Cerebellar nuclear complex (tissue), 1 donor: ENCODE measurements at regions not wholly inside any gene's neighbourhood (a gene's known extent, or its start where the extent isn't known, plus 50 kb on each side); places are given as distances from the start of the nearest gene placed in this dataset.

Experiments used
- DNase-seq, 2 experiments: peaks; one replicate each; lab custom pipeline; 2025; lab: John Stamatoyannopoulos, UW

GRCh38 chr20:60064554-60065196, 106.5 kb downstream of the CDH26 start:
- DNase-seq: no peak

- no peak for DNase-seq
Observed at GRCh38 chr20:60065741-60066437, 107.7 kb downstream of the CDH26 start.

GRCh38 chr20:60066438-60066823, 108.2 kb downstream of the CDH26 start:
- no peak for DNase-seq

- no peak for DNase-seq
Observed at GRCh38 chr20:60068509-60068908, 110.3 kb downstream of the CDH26 start.

GRCh38 chr20:60069656-60070055, 111.4 kb downstream of the CDH26 start:
- no peak for DNase-seq

GRCh38 chr20:60070791-60071190, 112.6 kb downstream of the CDH26 start:
- DNase-seq: no peak

GRCh38 chr20:60071965-60072364, 113.7 kb downstream of the CDH26 start:
- DNase-seq: no peak

- no peak for DNase-seq
Observed at GRCh38 chr20:60073086-60073485, 114.9 kb downstream of the CDH26 start.

- DNase-seq: no peak
Observed at GRCh38 chr20:60073504-60073903, 115.3 kb downstream of the CDH26 start.

- DNase-seq: no peak
Observed at GRCh38 chr20:60074276-60074675, 116.1 kb downstream of the CDH26 start.

GRCh38 chr20:60078351-60079250, 120.4 kb downstream of the CDH26 start:
- no peak for DNase-seq

- no peak for DNase-seq
Observed at GRCh38 chr20:60080401-60080800, 122.2 kb downstream of the CDH26 start.

GRCh38 chr20:60085551-60086132, 127.4 kb downstream of the CDH26 start:
- DNase-seq: no peak

GRCh38 chr20:60086821-60087562, 128.8 kb downstream of the CDH26 start:
- no peak for DNase-seq

- no peak for DNase-seq
Observed at GRCh38 chr20:60087563-60088105, 129.4 kb downstream of the CDH26 start.

- no peak for DNase-seq
Observed at GRCh38 chr20:60088236-60088635, 130.0 kb downstream of the CDH26 start.

- DNase-seq: no peak
Observed at GRCh38 chr20:60090631-60091030, 132.4 kb downstream of the CDH26 start.

GRCh38 chr20:60091305-60091704, 133.1 kb downstream of the CDH26 start:
- no peak for DNase-seq

GRCh38 chr20:60091861-60092260, 133.6 kb downstream of the CDH26 start:
- DNase-seq: no peak

- DNase-seq: no peak
Observed at GRCh38 chr20:60092729-60093128, 134.5 kb downstream of the CDH26 start.

GRCh38 chr20:60095456-60095855, 137.2 kb downstream of the CDH26 start:
- DNase-seq: no peak
